GM18867 (cell line): ENCODE measurements at regions not wholly inside any gene's neighbourhood (a gene's known extent, or its start where the extent isn't known, plus 50 kb on each side); places are given as distances from the start of the nearest gene placed in this dataset.

Experiments used
- ATAC-seq: cut with Tn5 transposase; IDR thresholded peaks from one replicate; pipeline ENCODE4 v1.9.1; 2021; ENCODE audit warnings: mild to moderate bottlenecking, moderate library complexity; ENCODE audit not compliant: unreplicated experiment

DNA sequence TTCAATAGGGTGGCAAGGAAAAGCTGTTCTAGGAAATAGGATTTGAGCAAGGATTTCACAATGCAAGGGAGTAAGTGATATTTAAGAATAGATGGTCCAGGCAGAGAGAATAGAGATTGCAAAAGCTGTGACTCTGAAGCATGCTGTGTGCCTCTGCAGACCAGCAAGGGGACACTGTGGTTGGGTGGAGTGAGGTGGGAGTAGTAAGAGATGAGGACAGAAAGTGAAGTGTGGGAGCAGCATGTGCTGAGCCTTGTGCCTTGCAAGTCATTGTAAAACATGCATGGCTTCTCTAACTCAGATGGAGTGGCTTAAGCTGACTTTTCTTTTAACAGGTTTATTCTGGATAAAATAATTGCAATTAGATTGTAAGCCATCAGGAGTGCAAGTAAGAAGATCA is 442.4 kb downstream of the CCSER2 start:
- no peak for ATAC-seq

GRCh38 chr10:84783386-84783785 is 455.0 kb downstream of the CCSER2 start:
- peak; percentile 90 for ATAC-seq

DNA sequence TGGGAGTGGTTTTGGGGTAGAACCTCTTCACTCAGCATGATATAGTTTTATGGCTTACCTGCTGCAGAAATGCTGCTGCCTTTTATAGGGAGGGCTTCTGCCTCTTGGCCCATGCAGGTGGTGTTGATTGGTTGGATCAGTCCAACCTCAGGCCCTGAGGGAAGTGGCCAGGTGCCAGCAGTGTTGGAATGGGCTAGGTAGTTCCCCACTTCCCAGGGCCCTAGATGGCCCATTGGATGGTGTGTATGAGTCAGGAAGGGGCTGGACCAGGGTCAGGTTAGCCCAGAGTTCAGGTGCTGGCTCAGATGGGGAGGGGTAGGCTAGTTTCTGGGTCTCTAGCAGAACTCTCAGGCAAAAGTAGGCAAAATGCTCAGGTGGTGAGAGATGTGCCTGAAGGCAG is 455.5 kb downstream of the CCSER2 start:
- ATAC-seq = no peak

- no peak for ATAC-seq
Observed at GRCh38 chr10:84784749-84785148, 456.4 kb downstream of the CCSER2 start.

GRCh38 chr10:84789026-84789425 is 460.6 kb downstream of the CCSER2 start:
- ATAC-seq = no peak

GRCh38 chr10:84798312-84798711 is 469.9 kb downstream of the CCSER2 start:
- ATAC-seq = no peak

DNA sequence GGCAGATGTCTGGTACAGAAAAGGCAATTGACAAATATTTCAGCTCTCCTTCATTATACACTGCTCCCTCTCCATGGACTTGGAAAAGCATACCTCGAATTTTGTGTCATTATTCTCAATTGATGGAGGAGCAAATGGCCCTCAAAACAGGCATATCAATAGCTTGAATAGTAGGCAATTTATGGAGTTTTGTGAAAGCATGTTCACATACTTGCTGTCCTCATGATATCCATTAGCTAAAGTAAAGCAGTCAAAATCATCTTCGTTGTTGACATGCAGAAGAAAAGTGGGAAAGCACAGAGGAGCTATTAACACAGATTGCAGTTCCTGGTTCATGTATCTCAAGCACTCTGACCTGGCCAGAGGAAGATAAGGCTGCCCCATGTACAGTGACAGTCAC is 472.8 kb downstream of the CCSER2 start:
- no peak for ATAC-seq

- ATAC-seq = no peak
Observed at GRCh38 chr10:84801916-84802315, 473.5 kb downstream of the CCSER2 start.

DNA sequence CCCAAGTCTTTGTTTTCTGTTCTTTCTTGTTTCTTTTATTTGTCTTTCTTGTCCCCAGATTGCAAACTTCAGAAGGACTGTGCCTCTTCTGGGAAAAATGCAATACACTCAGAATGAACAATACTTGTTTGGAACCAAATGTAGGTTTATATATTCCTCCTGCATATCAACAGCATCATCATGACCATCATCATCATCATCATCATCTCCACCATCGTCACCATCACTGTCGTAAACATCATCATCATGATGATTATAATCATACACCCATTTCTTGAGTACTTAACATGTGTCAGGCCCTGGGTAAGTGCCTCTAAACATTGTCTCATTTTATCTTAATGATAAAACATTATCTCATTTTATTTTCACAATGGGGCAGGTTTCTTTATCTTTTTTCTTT is 476.8 kb downstream of the CCSER2 start:
- no peak for ATAC-seq

GRCh38 chr10:84811113-84811512 is 482.7 kb downstream of the CCSER2 start:
- no peak for ATAC-seq

DNA sequence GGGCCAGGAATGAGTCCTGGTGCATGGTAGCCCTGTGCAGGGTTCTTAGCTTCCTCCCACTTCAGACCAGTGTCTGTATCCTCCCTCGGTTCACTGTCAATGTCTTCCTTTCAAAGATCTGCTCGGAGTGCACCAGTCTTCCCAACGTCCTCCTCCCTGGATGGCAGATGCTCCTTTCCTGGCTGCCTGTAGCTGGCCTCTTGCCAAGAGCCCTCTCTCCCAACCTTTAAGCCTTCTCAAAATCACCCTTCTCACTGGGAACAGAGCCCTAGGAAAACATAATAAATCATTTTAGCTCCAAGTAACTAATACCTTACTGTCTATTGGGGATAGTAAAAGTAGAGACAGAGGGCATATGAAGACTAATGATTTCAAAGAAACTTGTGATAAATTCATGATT is 490.6 kb downstream of the CCSER2 start:
- no peak for ATAC-seq

GRCh38 chr10:84820120-84820519 is 491.7 kb downstream of the CCSER2 start:
- ATAC-seq = no peak

DNA sequence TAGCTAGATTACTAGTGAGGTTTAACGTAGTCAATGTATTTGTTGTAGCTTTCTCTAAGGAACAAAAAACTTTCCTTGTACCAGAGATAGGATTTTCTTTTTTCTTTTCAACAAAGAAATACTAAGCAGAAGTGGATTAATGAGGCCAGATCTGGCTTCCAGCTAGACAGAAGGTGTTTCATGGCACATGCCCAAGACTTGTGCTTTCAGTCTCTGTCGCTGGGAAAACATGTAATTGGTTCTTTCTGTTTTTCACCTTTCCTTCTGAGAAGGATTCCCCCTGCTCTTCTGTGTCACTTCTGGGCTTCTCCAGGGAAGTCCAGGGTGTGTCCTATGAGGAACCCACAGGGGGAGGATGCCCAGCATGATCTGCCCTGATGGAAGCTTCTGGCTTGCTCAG is 492.2 kb downstream of the CCSER2 start:
- no peak for ATAC-seq

- no peak for ATAC-seq
Observed at GRCh38 chr10:84822931-84823630, 494.7 kb downstream of the CCSER2 start.

DNA sequence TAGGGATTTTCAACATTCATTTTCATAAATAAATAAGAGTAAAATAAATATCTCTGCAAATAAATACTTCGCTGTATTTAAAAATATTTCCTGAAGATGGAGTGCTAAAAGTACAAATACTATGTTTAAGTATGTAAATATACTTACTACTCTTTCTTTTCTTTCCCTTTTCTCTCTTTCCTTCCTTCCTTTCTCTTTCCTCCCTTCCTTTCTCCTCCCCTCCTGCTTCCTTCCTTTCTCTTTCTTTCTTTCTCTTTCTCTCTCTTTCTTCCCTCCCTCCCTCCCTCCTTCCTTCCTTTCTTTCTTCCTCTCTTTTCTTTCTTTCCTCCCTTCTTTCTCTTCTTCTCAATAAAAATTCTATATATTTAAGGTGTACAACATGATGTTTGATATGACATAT is 496.1 kb downstream of the CCSER2 start:
- no peak for ATAC-seq

- ATAC-seq = no peak
Observed at GRCh38 chr10:84825330-84825729, 496.9 kb downstream of the CCSER2 start.

GRCh38 chr10:84826704-84827103 is 498.3 kb downstream of the CCSER2 start:
- ATAC-seq = no peak

DNA sequence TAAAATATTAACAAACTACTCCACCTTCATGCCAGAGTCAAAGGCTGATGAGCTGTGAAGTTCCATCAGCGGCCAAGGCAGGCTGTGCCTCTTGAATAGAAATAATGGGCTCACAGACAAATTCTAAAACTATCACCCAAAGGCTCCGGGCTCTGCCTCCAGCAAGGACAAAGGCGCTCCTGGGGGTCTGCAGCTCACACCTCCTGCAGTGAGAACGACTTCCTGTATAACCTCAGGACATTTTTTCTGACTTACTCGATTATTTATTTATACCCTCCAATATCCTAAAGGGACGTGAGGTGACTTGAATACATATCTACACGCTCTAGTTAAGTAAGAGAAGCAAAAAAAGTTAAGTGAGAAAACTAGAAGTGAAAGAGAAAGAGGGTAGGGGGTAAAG is 500.7 kb downstream of the CCSER2 start:
- no peak for ATAC-seq

GRCh38 chr10:84837041-84837812 is 508.8 kb downstream of the CCSER2 start:
- no peak for ATAC-seq

DNA sequence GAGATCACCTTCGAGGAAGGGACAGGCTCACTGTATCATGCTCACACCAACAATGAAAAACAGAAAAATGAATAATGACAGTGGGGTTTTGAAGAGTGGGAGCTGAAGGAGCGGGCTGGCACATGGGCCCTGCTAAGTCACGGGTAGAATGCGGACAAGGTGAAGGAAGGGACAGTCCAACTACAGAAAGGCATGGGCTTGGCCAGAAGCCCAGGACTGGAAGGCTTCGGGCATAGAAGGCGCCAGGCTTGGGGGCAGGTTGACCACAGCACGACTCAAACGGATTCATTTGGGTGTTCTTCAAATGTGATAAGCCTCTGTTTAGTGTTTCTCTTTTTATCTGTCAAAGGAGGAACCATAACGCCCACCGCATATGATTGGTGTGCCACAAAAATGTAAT is 509.5 kb downstream of the CCSER2 start:
- ATAC-seq = no peak

- no peak for ATAC-seq
Observed at GRCh38 chr10:84838851-84839250, 510.5 kb downstream of the CCSER2 start.

- no peak for ATAC-seq
Observed at GRCh38 chr10:84842593-84842992, 514.2 kb downstream of the CCSER2 start.

DNA sequence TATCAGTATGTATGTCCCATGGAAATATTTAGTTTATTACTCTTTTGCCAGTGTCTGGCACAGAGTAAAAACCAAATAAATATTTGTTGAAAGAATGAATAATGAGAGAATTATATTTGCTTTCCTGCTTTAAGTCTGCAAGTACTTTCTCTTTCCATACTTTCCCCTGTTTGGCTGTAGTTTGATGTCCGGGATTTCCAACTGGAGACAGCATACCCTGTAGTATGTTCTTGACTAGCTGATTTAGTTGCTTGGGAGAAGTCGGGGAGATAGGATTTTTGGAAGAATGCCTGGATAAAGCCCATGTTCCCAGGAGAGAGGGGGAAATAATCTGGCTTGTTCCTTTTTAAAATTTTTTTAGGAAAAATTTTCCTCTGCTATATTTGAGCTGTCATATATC is 516.1 kb downstream of the CCSER2 start:
- ATAC-seq = no peak
